Bronchial epithelial cell (primary cell): ENCODE measurements at regions not wholly inside any gene's neighbourhood (a gene's known extent, or its start where the extent isn't known, plus 50 kb on each side); places are given as distances from the start of the nearest gene placed in this dataset.
"Not testable (repeated sequence)": the region's sequence is repeated elsewhere in the genome, so short reads cannot be mapped to it uniquely, and the experiment has no call there.

ENCODE experiments used
- DNase-seq: peaks from one replicate; pipeline ENCODE4 v3.0.0-alpha.2; 2010; ENCODE audit warnings: low read depth
- FAIRE-seq: peaks from 2 replicates; lab custom pipeline; 2011; peaks lifted over from hg19 to GRCh38; lab: Jason Lieb, UNC
- H3K27me3 ChIP-seq: 2 replicates; pipeline ENCODE4 v1.5.1; 2011; ENCODE audit warnings: low read length; ENCODE audit not compliant: control insufficient read depth, insufficient read depth
- H3K36me3 ChIP-seq: 2 replicates; pipeline ENCODE4 v1.5.1; 2011; ENCODE audit warnings: low read length; ENCODE audit not compliant: control insufficient read depth, insufficient read depth
- H3K4me3 ChIP-seq: 2 replicates; pipeline ENCODE4 v1.5.1; 2011; ENCODE audit warnings: mild to moderate bottlenecking, low read depth, low read length, control low read depth
- TF ChIP-seq, protein P1 (sequence below): IDR thresholded peaks from 2 replicates; pipeline ENCODE4 v1.5.1; 2011; ENCODE audit warnings: mild to moderate bottlenecking, moderate library complexity, low read length, control low read depth, inconsistent platforms; ENCODE audit not compliant: insufficient read depth, severe bottlenecking

DNA sequence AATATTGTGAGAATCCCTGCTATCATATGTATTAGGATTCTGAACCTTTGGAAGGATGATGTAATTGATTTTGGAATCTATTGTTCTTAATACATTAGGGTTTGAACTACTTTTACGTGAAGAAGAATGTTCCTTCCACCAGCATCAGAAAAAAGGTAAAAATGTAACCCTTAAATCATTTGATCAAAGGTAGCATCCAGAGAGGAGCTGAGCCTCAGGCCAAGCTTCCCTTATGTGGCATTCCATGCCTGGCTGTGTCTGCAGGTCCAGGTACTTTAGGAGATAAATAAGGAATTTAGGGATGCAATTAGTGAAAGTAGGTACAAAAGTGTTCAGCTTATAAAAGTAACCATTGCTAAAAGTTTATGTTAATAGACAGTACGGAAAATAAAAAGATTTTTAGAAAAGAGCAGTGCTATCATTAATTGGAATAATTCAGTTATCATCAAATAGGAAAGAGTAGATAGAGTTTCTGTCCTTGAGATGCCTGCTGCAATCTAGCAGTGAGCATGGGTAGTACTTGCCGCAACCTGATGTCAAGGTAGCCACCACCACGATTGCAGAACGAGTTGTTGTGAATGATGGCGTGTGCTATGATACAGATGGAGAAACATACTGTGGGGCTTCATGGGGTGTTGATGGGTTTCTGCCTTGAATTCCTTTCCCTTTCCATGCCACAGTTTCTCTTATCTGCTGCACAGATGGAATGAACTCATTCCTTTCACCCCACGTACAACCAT lies 228.8 kb downstream of the GATA3 start:
- Histone ChIP-seq H3K36me3 (no peaks in the 10 kb centered on the region), H3K27me3 (no peaks in the 10 kb centered on the region), H3K4me3 (no peak overlapping the region)
- TF ChIP-seq, protein P1, sequence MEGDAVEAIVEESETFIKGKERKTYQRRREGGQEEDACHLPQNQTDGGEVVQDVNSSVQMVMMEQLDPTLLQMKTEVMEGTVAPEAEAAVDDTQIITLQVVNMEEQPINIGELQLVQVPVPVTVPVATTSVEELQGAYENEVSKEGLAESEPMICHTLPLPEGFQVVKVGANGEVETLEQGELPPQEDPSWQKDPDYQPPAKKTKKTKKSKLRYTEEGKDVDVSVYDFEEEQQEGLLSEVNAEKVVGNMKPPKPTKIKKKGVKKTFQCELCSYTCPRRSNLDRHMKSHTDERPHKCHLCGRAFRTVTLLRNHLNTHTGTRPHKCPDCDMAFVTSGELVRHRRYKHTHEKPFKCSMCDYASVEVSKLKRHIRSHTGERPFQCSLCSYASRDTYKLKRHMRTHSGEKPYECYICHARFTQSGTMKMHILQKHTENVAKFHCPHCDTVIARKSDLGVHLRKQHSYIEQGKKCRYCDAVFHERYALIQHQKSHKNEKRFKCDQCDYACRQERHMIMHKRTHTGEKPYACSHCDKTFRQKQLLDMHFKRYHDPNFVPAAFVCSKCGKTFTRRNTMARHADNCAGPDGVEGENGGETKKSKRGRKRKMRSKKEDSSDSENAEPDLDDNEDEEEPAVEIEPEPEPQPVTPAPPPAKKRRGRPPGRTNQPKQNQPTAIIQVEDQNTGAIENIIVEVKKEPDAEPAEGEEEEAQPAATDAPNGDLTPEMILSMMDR: no peak
- DNase-seq (no peak), FAIRE-seq (no peak)

DNA sequence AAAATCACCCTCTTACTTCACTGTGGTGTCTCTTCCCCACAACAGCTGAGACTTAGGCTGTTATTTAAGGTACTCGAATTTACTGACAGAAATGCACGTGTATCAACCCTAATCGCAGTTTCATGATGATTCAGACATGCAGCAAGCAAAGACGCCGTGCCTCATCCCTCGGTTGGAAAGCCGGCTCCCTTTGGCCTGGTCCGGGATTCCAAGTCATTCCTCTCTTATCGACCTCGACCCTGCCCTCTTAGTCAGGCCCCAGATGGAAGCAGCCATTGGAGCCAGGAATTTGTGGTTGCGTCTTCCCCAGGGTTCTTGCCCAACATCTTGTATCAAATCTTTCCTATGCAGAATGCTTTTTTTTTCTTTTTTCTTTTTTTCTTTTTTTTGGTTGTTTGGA lies 229.5 kb downstream of the GATA3 start:
- FAIRE-seq: no peak
- no peak for DNase-seq
- TF ChIP-seq, protein P1: no peak

DNA sequence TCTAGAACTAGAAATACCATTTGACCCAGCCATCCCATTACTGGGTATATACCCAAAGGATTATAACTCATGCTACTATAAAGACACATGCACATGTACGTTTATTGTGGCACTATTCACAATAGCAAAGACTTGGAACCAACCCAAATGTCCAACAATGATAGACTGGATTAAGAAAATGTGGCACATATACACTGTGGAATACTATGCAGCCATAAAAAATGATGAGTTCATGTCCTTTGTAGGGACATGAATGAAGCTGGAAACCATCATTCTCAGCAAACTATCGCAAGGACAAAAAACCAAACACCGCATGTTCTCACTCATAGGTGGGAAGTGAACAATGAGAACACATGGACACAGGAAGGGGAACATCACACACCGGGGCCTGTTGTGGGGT lies 231.5 kb downstream of the GATA3 start:
- not testable (repeated sequence) for DNase-seq, H3K36me3 ChIP-seq, FAIRE-seq, H3K27me3 ChIP-seq, H3K4me3 ChIP-seq

More for the DNA sequence above, 229.5 kb downstream of the GATA3 start:
- no peaks in the 10 kb centered on the region for H3K36me3 ChIP-seq
- no peak overlapping the region for H3K4me3 ChIP-seq
- no peaks in the 10 kb centered on the region for H3K27me3 ChIP-seq

DNA sequence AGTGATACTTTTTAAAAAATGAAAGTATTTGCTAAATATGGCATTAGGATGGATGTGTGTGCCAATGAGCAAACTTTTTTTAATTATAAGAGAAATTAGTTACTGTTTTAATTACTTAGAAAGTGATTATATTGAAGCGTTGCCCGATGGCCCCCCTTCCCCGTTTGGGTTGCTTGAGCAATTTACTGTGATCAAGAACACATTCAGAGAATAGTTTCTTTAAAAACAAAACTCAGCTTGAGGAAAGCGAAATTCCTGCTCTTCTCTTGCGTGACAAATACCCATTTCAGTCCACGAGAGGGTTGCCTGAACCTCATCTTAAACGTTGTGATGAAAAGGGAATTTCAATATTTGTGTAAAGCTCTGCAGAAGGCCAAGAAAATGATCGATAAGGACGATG lies 234.1 kb downstream of the GATA3 start:
- Histone ChIP-seq H3K36me3 (no peaks in the 10 kb centered on the region), H3K27me3 (no peaks in the 10 kb centered on the region), H3K4me3 (no peak overlapping the region)
- no peak for FAIRE-seq
- DNase-seq: no peak
- TF ChIP-seq, protein P1: no peak

DNA sequence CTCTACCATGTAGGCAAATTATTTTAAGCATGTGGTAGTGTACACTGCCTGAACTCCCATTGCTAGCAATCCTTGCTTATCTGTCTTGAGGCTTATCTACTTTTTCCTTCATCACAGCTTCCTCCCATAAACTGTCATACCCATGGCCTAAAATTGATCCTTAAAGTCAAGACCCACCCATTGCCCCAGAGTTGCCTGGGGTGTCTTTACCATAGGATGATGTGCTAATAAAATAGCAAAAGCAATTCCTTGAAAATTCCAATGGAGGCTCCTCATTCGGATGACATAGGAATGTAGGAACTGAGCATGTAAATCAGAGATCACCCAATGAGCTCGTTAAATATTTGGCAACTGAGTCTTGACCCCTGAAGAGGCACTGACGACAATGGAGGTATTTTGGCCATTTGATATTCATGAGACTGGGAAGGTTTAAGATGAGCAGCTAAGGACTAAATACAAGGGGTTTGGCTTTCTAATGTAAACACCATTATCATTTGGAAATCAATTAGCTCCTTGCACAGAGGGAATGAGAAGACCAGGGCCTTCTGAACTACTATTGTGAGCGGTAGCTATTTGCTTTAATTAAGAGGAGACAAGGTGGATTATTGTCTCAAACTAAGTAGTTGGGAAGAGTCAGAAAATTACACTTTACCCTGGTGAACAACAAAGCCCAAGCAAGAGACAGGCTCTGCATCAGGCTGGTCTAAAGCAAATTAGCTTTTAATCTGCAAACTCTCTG lies 234.9 kb downstream of the GATA3 start:
- TF ChIP-seq, protein P1: no peak
- Histone ChIP-seq H3K4me3 (no peak overlapping the region), H3K27me3 (no peaks in the 10 kb centered on the region), H3K36me3 (no peaks in the 10 kb centered on the region)
- DNase-seq: no peak
- FAIRE-seq: no peak

DNA sequence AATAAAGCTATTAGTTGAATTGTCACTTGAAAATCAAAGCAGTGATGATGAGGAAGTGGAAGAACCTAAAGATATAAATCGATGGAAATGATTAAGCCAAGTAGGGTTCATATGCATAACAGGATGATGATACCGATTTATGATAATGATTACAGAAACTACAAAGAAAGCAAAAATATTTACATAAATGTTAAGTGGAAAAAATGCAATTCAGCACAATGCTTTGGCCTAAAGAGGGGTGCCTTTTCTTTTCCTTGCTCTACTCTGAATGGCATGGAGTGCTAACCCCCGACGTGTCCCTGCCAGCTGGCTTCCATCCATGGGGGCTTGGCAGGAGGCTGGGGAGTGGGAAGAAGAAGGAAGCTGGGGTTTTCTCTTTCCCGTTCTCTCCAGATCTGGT lies 240.3 kb downstream of the GATA3 start:
- no peak for DNase-seq

More for the DNA sequence above, 240.3 kb downstream of the GATA3 start:
- no peak for FAIRE-seq
- Histone ChIP-seq H3K36me3 (no peaks in the 10 kb centered on the region), H3K27me3 (no peaks in the 10 kb centered on the region), H3K4me3 (no peak overlapping the region)
- TF ChIP-seq, protein P1: no peak
